Endothelial cell of umbilical vein (primary cell): ENCODE measurements at regions not wholly inside any gene's neighbourhood (a gene's known extent, or its start where the extent isn't known, plus 50 kb on each side); places are given as distances from the start of the nearest gene placed in this dataset.

Experiments used
- BruUV-seq: library from RNA; stranded (reverse); fragments of 400-500 nt; replicated peaks from 2 replicates; lab custom pipeline; 2021; lab: Mats Ljungman, UMichigan
- CTCF ChIA-PET: fragments of 300-600, 350-600 bp; sonication (Branson Sonifier 250); formaldehyde crosslinking; loops from one replicate; lab custom pipeline; 2021; ENCODE audit warnings: antibody characterized with exemption, inconsistent platforms; lab: Charles Lee
- POLR2A ChIA-PET: fragments of 300-600, 350-600 bp; sonication (Branson Sonifier 250); formaldehyde crosslinking; loops from one replicate; lab custom pipeline; 2021; ENCODE audit warnings: antibody characterized with exemption, inconsistent platforms; lab: Charles Lee
- DNase-seq: peaks from one replicate; pipeline ENCODE4 v3.0.0-alpha.2; 2011; ENCODE audit warnings: low read depth, low spot score
- FAIRE-seq: peaks from 2 replicates; lab custom pipeline; 2011; peaks lifted over from hg19 to GRCh38; lab: Jason Lieb, UNC
- H2AFZ ChIP-seq: 2 replicates; pipeline ENCODE4 v1.6.0; 2012; ENCODE audit warnings: low read depth, low read length, control low read depth, inconsistent platforms
- H3K27ac ChIP-seq: 2 replicates; pipeline ENCODE4 v1.5.1; 2011; ENCODE audit warnings: low read depth, mild to moderate bottlenecking, control low read depth, low read length, moderate library complexity; ENCODE audit not compliant: insufficient read depth
- H3K27me3 ChIP-seq, 2 experiments: 2 replicates each; pipeline versions ENCODE4 v1.6.0 to v1.6.1; 2011; ENCODE audit warnings: low read length in 2 of 2, mixed read lengths in 1 of 2; ENCODE audit not compliant: control insufficient read depth in 2 of 2, insufficient read depth in 2 of 2
- H3K36me3 ChIP-seq, 2 experiments: 2 replicates in 1 of 2; 3 replicates in 1 of 2; pipeline ENCODE4 v1.5.1; 2011; ENCODE audit warnings: low read length in 2 of 2, mild to moderate bottlenecking in 1 of 2, moderate library complexity in 1 of 2; ENCODE audit not compliant: control insufficient read depth in 2 of 2, insufficient read depth in 2 of 2; ENCODE audit errors: extremely low read depth in 1 of 2
- H3K4me1 ChIP-seq: 3 replicates; pipeline ENCODE4 v1.5.1; 2011; ENCODE audit warnings: mild to moderate bottlenecking, low read length; ENCODE audit not compliant: control insufficient read depth, insufficient read depth; ENCODE audit errors: extremely low read depth
- H3K4me2 ChIP-seq: 2 replicates; pipeline ENCODE4 v1.6.1; 2011; ENCODE audit warnings: low read length, control low read depth, mixed read lengths; ENCODE audit not compliant: insufficient read depth
- H3K4me3 ChIP-seq, 3 experiments: fragments of 200-600 bp in 1 of 3; sonication (generic), shearing (Covaris generic) in 1 of 3; replicated peaks in 1 of 3; 2 replicates each; pipeline ENCODE4 v1.5.1; 2011 to 2016; ENCODE audit warnings: control low read depth in 3 of 3, low read length in 3 of 3, mild to moderate bottlenecking in 2 of 3, inconsistent platforms in 1 of 3, low read depth in 1 of 3, moderate library complexity in 1 of 3; ENCODE audit not compliant: insufficient read depth in 1 of 3
- H3K79me2 ChIP-seq: 2 replicates; pipeline ENCODE4 v1.6.0; 2012; ENCODE audit warnings: low read length, inconsistent platforms; ENCODE audit not compliant: control insufficient read depth, insufficient read depth
- H3K9ac ChIP-seq: replicated peaks from 2 replicates; pipeline ENCODE3; 2011; ENCODE audit warnings: low read length, control low read depth; ENCODE audit not compliant: insufficient read depth; ENCODE audit errors: extremely low read depth
- H3K9me1 ChIP-seq: replicated peaks from 3 replicates; pipeline ENCODE4 v1.6.0; 2011; ENCODE audit warnings: mild to moderate bottlenecking, low read length; ENCODE audit not compliant: control insufficient read depth, insufficient read depth; ENCODE audit errors: extremely low read depth
- H3K9me3 ChIP-seq: replicated peaks from 2 replicates; pipeline ENCODE4 v1.5.1; 2012; ENCODE audit warnings: low read length, inconsistent platforms; ENCODE audit not compliant: control insufficient read depth, insufficient read depth
- H4K20me1 ChIP-seq: replicated peaks from 2 replicates; pipeline ENCODE3; 2011; ENCODE audit warnings: mild to moderate bottlenecking, low read length; ENCODE audit not compliant: control insufficient read depth, insufficient read depth; ENCODE audit errors: extremely low read depth
- EZH2 ChIP-seq: IDR thresholded peaks from 2 replicates; pipeline ENCODE4 v1.6.1; 2012; ENCODE audit warnings: borderline replicate concordance, low read depth, mild to moderate bottlenecking, moderate library complexity, low read length, inconsistent platforms; ENCODE audit not compliant: severe bottlenecking
- FOS ChIP-seq: IDR thresholded peaks from 2 replicates; pipeline ENCODE4 v1.6.1; 2011; ENCODE audit warnings: mild to moderate bottlenecking, low read length, moderate library complexity, borderline replicate concordance; ENCODE audit not compliant: insufficient read depth
- GATA2 ChIP-seq: IDR thresholded peaks from 2 replicates; pipeline ENCODE4 v1.7.0; 2011; ENCODE audit warnings: low read depth, mild to moderate bottlenecking, moderate library complexity, mixed read lengths, low read length; ENCODE audit not compliant: insufficient read length, insufficient read depth
- JUN ChIP-seq: IDR thresholded peaks from 2 replicates; pipeline ENCODE4 v1.6.1; 2011; ENCODE audit warnings: borderline replicate concordance, low read depth; ENCODE audit not compliant: insufficient read length, insufficient read depth
- MYC ChIP-seq: IDR thresholded peaks from one replicate; pipeline ENCODE4 v1.6.1; 2011; ENCODE audit warnings: mild to moderate bottlenecking, low read depth, low read length
- POLR2A ChIP-seq: IDR thresholded peaks from 2 replicates; pipeline ENCODE4 v1.6.1; 2012; ENCODE audit warnings: low read depth, mild to moderate bottlenecking, control low read depth, low read length
- POLR2AphosphoS5 ChIP-seq: IDR thresholded peaks from 2 replicates; pipeline ENCODE4 v1.6.1; 2012; ENCODE audit warnings: low read depth, mild to moderate bottlenecking, control low read depth, low read length, moderate library complexity; ENCODE audit not compliant: insufficient read depth
- dilution Hi-C: fragments of 300-500 bp; cut with MboI; formaldehyde crosslinking; loops from one replicate; pipeline ENCODE4 v1.15.0; 2019; ENCODE audit warnings: low sequenced_read_pairs; ENCODE audit not compliant: extremely low pct_ligation_motif_present
- intact Hi-C: fragments of 100-400 bp; cut with micrococcal nuclease; formaldehyde crosslinking; loops from one replicate; pipeline ENCODE4 v1.10.0; 2022
- TF ChIP-seq, protein P1 (sequence below): IDR thresholded peaks from 2 replicates; pipeline ENCODE4 v1.6.1; 2011; ENCODE audit not compliant: insufficient read depth, insufficient read length
- TF ChIP-seq, protein P2 (sequence below), 2 donors: IDR thresholded peaks; 1 replicate in 1 of 2; 2 replicates in 1 of 2; pipeline ENCODE4 v1.5.1; 2011; ENCODE audit warnings: low read length in 2 of 2, mild to moderate bottlenecking in 2 of 2, moderate library complexity in 2 of 2, control low read depth in 1 of 2, inconsistent platforms in 1 of 2, low read depth in 1 of 2; ENCODE audit not compliant: insufficient read depth in 1 of 2; ENCODE audit errors: extremely low read depth in 1 of 2

DNA sequence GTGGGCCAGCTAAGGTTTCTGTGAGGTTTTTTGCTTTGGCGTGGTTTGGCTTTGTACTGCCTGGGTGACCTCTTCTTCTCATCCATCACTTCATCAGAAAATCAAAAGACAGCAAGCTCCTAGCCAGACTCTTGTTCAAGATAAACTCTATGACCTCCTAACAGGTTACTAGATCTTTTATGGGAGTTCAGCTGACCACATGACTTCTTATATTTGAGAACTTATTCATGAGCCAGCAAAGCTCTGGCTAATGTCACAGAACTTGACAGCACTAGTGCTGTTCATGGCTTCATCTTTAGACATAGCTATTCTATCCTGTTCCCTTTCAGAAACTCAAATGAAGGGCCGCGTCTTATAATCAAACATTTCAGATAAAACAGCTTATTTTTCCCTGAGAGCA is 527.1 kb upstream of the GOLIM4 start:
- intact Hi-C loops: loop anchor here (2.0 kb wide), 1 partner anchor 112 kb away; no protein-coding TSS in a partner anchor
- POLR2A ChIA-PET: no interaction called here
- no peak overlapping the region for H3K27ac ChIP-seq
- FAIRE-seq (no peak), DNase-seq (no peak)
- no peak overlapping the region for H3K4me3 ChIP-seq
- no TSS peak for BruUV-seq
- CTCF ChIA-PET: interaction anchor here (1.9 to 3.6 kb wide), 3 partner anchors 8 to 411 kb away, joined by 6 to 33 read pairs (median 9); no protein-coding TSS in a partner anchor
- H3K9me3 ChIP-seq: no peaks in the 10 kb centered on the region
- no peaks in the 10 kb centered on the region for H3K9me1 ChIP-seq
- TF ChIP-seq FOS (no peak), MYC (no peak), JUN (no peak), GATA2 (no peak), POLR2A (no peak), POLR2AphosphoS5 (no peak), EZH2 (no peak)
- TF ChIP-seq, protein P1, sequence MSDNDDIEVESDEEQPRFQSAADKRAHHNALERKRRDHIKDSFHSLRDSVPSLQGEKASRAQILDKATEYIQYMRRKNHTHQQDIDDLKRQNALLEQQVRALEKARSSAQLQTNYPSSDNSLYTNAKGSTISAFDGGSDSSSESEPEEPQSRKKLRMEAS: no peak
- TF ChIP-seq, protein P2, sequence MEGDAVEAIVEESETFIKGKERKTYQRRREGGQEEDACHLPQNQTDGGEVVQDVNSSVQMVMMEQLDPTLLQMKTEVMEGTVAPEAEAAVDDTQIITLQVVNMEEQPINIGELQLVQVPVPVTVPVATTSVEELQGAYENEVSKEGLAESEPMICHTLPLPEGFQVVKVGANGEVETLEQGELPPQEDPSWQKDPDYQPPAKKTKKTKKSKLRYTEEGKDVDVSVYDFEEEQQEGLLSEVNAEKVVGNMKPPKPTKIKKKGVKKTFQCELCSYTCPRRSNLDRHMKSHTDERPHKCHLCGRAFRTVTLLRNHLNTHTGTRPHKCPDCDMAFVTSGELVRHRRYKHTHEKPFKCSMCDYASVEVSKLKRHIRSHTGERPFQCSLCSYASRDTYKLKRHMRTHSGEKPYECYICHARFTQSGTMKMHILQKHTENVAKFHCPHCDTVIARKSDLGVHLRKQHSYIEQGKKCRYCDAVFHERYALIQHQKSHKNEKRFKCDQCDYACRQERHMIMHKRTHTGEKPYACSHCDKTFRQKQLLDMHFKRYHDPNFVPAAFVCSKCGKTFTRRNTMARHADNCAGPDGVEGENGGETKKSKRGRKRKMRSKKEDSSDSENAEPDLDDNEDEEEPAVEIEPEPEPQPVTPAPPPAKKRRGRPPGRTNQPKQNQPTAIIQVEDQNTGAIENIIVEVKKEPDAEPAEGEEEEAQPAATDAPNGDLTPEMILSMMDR (IDR thresholded peaks at IDR 0.05; ENCODE audit: extremely low read depth in 1 of 2, insufficient read depth in 1 of 2, low read depth in 1 of 2, low read length in 2 of 2): no peak
- H3K79me2 ChIP-seq: no peaks in the 10 kb centered on the region
- dilution Hi-C loops: no loop called here
- H3K36me3 ChIP-seq: no peaks in the 10 kb centered on the region
- H4K20me1 ChIP-seq: no peaks in the 10 kb centered on the region
- peaks cover 2 to 11% of the 10 kb centered on the region in 2 experiments for H3K27me3 ChIP-seq
- no peaks in the 10 kb centered on the region for H3K4me1 ChIP-seq
- H2AFZ ChIP-seq: no peak overlapping the region
- H3K9ac ChIP-seq: no peak overlapping the region
- H3K4me2 ChIP-seq: no peak overlapping the region
